Upper lobe of right lung (tissue), 1 donor: ENCODE measurements at regions not wholly inside any gene's neighbourhood (a gene's known extent, or its start where the extent isn't known, plus 50 kb on each side); places are given as distances from the start of the nearest gene placed in this dataset.

ENCODE experiments used
- ATAC-seq: fragments of 200-7000 bp; cut with Tn5 transposase; one replicate; pipeline ENCODE4 v1.9.1; 2020; ENCODE audit warnings: mild to moderate bottlenecking, moderate library complexity
- DNase-seq: peaks from one replicate; pipeline ENCODE4 v3.0.0-alpha.2; 2020
- H3K27ac ChIP-seq: fragments of 200-600 bp; one replicate; pipeline ENCODE4 v1.8.0; 2022
- H3K27me3 ChIP-seq: fragments of 200-600 bp; one replicate; pipeline ENCODE4 v1.8.0; 2022; ENCODE audit warnings: mild to moderate bottlenecking
- H3K36me3 ChIP-seq: fragments of 200-600 bp; one replicate; pipeline ENCODE4 v1.8.0; 2022
- H3K4me1 ChIP-seq: fragments of 200-600 bp; one replicate; pipeline ENCODE4 v1.8.0; 2022
- H3K4me3 ChIP-seq: fragments of 200-600 bp; one replicate; pipeline ENCODE4 v1.8.0; 2022; ENCODE audit warnings: mild to moderate bottlenecking
- H3K9me3 ChIP-seq: fragments of 200-600 bp; one replicate; pipeline ENCODE4 v1.8.0; 2022
- CTCF ChIP-seq: fragments of 200-600 bp; IDR thresholded peaks from one replicate; pipeline ENCODE4 v1.8.0; 2022; ENCODE audit warnings: antibody characterized with exemption
- intact Hi-C: fragments of 100-400 bp; cut with DNase I; formaldehyde crosslinking; loops from one replicate; pipeline ENCODE4 v1.11.0; 2022
- donor health status: DM: no; HTN: yes; CAD: no; lungs with severe emphysema.

- intact Hi-C loops: no loop called here
- Histone ChIP-seq H3K27ac (no peak overlapping the region), H3K4me3 (no peak overlapping the region), H3K9me3 (no peaks in the 10 kb centered on the region), H3K36me3 (no peaks in the 10 kb centered on the region), H3K4me1 (no peaks in the 10 kb centered on the region), H3K27me3 (no peaks in the 10 kb centered on the region)
- no peak for TF ChIP-seq CTCF
- no peak for DNase-seq
- no peak for ATAC-seq
Measured at GRCh38 chr20:22005535-22005934, 300.1 kb downstream of the PAX1 start.

GRCh38 chr20:22004946-22005345 is 299.5 kb downstream of the PAX1 start:
- H3K27ac ChIP-seq: no peak overlapping the region
- ATAC-seq (no peak), DNase-seq (no peak)
- H3K4me3 ChIP-seq: no peak overlapping the region
- H3K9me3 ChIP-seq: no peaks in the 10 kb centered on the region
- H3K36me3 ChIP-seq: no peaks in the 10 kb centered on the region
- TF ChIP-seq CTCF: no peak
- H3K4me1 ChIP-seq: no peaks in the 10 kb centered on the region
- H3K27me3 ChIP-seq: no peaks in the 10 kb centered on the region
- intact Hi-C loops: no loop called here

GRCh38 chr20:22003680-22004079 is 298.2 kb downstream of the PAX1 start:
- no peak for TF ChIP-seq CTCF

GRCh38 chr20:22001886-22002285 is 296.4 kb downstream of the PAX1 start:
- intact Hi-C loops: no loop called here
- Histone ChIP-seq H3K27me3 (no peaks in the 10 kb centered on the region), H3K36me3 (no peaks in the 10 kb centered on the region), H3K27ac (no peak overlapping the region), H3K9me3 (no peaks in the 10 kb centered on the region), H3K4me3 (no peak overlapping the region), H3K4me1 (no peaks in the 10 kb centered on the region)
- no peak for TF ChIP-seq CTCF
- no peak for DNase-seq
- no peak for ATAC-seq

More at GRCh38 chr20:22003680-22004079, 298.2 kb downstream of the PAX1 start:
- intact Hi-C loops: no loop called here
- Histone ChIP-seq H3K27ac (no peak overlapping the region), H3K27me3 (no peaks in the 10 kb centered on the region), H3K9me3 (no peaks in the 10 kb centered on the region), H3K36me3 (no peaks in the 10 kb centered on the region), H3K4me3 (no peak overlapping the region), H3K4me1 (no peaks in the 10 kb centered on the region)
- DNase-seq (no peak), ATAC-seq (no peak)

- Histone ChIP-seq H3K27me3 (no peaks in the 10 kb centered on the region), H3K4me3 (no peak overlapping the region), H3K27ac (no peak overlapping the region), H3K36me3 (no peaks in the 10 kb centered on the region), H3K9me3 (no peaks in the 10 kb centered on the region), H3K4me1 (no peaks in the 10 kb centered on the region)
- ATAC-seq (no peak), DNase-seq (no peak)
- no peak for TF ChIP-seq CTCF
- intact Hi-C loops: no loop called here
Measured at GRCh38 chr20:21995461-21995860, 290.0 kb downstream of the PAX1 start.

GRCh38 chr20:21994203-21994602 is 288.7 kb downstream of the PAX1 start:
- DNase-seq (no peak), ATAC-seq (no peak)
- Histone ChIP-seq H3K9me3 (no peaks in the 10 kb centered on the region), H3K4me1 (no peaks in the 10 kb centered on the region), H3K36me3 (no peaks in the 10 kb centered on the region), H3K4me3 (no peak overlapping the region), H3K27me3 (no peaks in the 10 kb centered on the region), H3K27ac (no peak overlapping the region)
- no peak for TF ChIP-seq CTCF
- intact Hi-C loops: no loop called here
